Stimulated activated naive CD8-positive, alpha-beta T cell treated with anti-CD3 and anti-CD28 coated beads, Interleukin-15, Interleukin-2, amounts not matched to agents 100 U/mL and 50 U/mL, for 24 hours (primary cell): ENCODE measurements at regions not wholly inside any gene's neighbourhood (a gene's known extent, or its start where the extent isn't known, plus 50 kb on each side); places are given as distances from the start of the nearest gene placed in this dataset.
"Not testable (repeated sequence)": the region's sequence is repeated elsewhere in the genome, so short reads cannot be mapped to it uniquely, and the experiment has no call there.

Source experiments
- ATAC-seq: fragments of 150-1000 bp; cut with Tn5 transposase; one replicate; pipeline ENCODE4 v1.10.0; 2021
- DNase-seq: peaks from one replicate; pipeline ENCODE4 v3.0.0; 2021

DNA sequence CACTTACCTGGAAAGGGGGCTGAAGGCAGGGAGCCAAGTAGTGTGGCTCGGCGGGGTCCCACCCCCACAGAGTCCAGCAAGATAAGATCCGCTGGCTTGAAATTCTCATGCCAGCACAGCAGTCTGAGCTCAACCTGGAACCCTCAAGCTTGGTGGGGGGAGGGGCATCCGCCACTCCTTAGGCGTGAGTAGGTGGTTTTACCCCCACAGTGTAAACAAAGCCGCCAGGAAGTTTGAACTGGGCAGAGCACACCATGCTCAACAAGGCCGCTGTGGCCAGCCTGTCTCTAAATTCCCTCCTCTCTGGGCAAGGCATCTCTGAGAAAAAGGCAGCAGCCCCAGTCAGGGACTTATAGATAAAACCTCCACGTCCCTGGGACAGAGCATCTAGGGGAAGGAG, 156.3 kb downstream of the KBTBD8 start:
- ATAC-seq (no peak), DNase-seq (no peak)

DNA sequence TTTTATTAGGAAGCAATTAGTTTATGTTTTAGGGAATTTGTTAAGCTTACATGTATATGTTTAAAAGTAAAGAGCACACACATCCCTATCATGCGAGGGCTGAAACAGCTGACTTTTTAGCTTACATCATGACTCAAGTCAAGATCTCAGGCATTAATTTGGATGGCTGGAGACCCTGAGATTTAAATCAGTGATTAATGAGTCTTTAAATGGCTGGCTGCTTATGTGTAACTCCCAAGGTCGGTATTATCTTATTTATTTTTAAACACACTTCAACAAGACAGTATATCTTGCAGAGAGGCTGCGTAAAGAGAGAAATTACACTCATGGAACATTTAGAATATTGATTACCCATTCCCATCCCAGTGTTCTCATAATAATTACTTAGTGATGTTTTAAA, 169.4 kb downstream of the KBTBD8 start:
- no peak for ATAC-seq
- DNase-seq = no peak

DNA sequence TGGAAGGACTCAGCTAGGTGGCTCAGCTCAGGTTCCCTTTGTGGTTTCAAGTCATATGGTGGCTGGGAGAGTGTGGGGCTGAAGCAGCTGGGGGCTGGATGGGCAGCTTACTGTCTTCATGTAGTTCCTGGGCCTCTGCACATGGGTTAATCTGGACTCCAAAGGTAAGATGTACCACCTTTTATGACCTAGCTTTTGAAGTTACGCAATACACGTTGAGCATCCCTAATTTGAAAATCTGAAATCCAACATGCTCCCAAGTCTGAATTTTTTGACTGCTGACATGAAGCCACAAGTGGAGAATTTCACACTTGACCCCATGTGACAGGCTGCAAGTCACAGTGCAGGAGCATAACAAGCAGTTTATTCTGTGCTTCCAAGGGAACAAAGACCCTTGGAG, 173.7 kb downstream of the KBTBD8 start:
- ATAC-seq (no peak), DNase-seq (no peak)

DNA sequence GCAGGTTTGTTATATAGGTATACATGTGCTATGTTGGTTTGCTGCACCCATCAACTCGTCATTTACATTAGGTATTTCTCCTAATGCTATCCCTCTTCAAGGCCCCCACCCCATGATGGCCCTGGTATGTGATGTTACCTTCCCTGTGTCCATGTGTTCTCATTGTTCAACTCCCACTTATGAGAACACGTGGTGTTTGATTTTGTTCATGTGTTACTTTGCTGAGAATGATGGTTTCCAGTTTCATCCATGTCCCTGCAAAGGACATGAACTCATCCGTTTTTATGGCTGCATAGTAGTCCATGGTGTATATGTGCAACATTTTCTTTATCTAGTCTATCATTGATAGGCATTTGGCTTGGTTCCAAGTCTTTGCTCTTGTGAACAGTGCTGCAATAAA, 175.0 kb downstream of the KBTBD8 start:
- DNase-seq, ATAC-seq: not testable (repeated sequence)

DNA sequence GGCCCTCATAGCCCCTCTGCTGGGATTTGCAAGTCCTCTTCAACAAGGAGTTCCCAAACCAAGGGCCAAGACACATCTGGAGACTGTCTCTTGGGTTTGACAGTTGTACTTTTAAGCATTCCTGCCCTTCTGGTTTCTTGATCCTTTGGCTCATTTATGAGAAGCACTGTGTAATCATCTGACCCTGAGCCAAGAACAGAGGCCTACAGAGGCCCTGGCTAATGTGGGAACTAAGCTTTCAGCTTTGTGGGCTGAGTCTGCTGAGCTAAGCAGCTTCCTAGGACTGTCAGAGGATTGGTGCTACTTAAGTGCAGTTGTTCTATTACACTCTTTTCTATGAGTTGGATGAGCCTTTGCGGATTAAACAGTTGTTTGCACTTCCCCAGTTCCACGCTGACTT, 178.3 kb downstream of the KBTBD8 start:
- DNase-seq = no peak

DNA sequence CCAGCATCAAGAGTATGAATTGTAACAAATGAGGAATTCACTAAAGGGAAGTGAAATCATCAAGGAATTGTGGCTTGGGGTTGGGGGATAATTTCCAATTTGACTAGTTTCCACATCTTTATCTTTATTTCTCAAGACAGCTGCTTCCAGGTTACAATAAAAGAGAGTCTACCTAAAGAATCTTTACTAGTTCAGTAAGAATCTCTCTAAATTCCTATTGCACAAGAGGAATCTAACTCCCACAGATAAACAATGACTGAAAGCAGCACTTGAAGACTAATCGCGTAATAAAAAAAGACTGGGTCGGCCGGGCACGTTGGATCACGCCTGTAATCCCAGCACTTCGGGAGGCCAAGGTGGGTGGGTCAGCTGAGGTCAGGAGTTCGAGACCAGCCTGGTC, 194.4 kb downstream of the KBTBD8 start:
- no peak for DNase-seq
- no peak for ATAC-seq

More for the DNA sequence above, 178.3 kb downstream of the KBTBD8 start:
- ATAC-seq = no peak

DNA sequence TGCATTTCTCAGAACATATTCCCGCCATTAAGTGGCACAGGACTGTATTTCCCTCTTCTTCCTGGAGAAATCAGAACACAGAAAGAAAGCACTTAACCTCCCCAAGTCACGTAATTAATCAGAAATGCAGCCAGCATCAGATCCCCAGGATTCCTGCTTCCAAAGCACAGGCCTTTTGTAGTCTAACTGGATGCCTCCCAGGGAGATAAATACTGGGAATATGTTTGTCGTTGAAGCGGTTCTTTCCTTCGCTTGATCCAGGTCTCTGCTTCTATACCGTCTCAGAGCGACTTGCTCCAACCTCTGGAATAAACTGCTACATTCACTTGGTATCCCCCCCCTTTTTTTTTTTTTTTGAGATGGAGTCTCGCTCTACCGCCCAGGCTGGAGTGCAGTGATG, 198.6 kb downstream of the KBTBD8 start:
- ATAC-seq (no peak), DNase-seq (no peak)

DNA sequence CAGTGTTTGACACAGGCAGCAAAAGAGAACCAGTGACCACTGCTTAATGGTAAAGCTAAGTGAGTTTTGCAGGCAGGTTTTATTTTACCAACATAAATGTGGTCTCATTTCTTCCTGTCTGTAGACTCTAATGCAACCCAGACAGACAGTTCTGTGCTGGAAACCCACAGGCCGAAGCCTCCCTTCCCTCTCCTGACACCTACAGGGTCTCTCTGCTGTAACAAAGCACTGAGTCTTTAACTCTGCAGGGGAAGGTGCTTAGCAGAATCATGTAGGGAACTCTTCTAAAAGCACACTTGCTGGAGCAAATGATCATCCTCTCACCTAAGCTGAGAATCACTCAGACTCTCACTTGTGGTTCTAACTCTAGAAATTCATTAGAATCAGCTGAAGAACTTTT, 200.3 kb downstream of the KBTBD8 start:
- ATAC-seq (no peak), DNase-seq (no peak)

DNA sequence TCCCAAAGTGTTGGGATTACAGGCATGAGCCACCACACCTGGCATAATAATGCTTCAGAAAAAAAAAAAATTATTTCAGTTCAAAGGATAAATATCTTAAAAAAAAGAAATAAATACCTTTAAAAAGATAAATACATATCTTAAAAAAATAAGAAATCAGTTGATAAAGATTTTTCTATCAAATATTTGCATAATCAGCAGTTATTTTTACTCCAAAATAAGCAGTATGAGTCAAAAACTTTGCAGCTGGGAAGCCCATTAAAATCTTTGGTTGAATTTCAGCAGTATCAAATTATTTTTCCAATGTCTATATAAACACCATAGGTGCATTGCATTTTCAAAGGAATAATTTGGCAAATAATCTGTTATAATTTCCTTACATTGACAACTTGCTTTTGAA, 202.5 kb downstream of the KBTBD8 start:
- ATAC-seq = no peak
- DNase-seq = no peak

DNA sequence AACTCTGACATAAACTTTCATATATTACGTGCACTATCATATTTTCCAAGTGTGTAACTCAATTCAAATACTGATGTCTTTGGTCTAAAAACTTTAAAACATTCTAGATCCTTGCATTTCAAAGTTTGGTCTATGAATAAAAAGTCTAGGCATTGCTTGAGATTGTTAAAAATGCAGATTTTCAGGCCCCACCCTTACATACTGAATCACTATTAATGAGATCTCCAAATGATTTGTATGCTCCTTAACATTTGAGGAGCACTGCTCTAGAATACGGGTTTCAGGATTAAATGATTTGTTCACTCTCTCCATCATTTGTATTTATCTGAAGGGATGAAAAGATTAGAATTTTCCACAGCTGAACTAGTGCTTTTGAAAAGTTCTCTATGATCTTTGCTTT, 202.9 kb downstream of the KBTBD8 start:
- DNase-seq (no peak), ATAC-seq (no peak)

DNA sequence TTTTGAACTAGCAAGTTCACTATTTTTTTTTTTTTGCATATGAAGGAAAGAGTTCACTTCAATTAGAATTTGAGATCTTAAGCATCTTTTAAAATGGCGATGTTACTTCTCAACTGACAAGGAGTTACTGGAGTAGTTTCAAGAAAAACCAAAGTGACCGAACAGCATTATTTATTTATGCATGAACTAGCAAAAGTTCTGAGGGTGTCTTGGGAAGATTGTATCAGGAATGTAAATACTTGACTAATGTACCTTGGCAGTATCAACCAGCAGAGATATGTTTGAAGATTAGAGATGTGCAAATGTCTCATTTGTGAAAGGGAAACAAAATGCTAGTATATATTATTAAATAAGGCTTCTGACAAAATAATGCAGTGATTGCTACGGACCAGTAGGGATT, 203.9 kb downstream of the KBTBD8 start:
- DNase-seq (no peak), ATAC-seq (no peak)

DNA sequence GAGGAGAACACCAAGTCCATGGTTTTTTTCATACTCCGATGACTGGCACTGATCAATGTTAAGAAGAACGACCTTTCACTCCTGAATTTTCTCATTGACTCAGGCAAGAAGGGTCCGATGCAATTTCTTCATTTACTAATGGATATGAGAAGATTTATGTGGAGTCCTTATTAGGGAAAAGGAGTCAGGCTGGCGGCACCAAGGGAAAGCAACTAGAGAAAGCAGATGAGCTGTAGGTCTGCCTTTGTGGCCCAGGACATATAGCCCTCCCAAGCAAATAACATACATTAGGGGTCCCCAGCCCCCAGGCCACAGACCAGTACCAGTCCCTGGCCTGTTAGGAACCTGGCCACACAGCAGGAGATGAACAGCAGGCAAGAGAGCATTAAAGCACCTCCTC, 206.8 kb downstream of the KBTBD8 start:
- ATAC-seq (no peak), DNase-seq (no peak)

DNA sequence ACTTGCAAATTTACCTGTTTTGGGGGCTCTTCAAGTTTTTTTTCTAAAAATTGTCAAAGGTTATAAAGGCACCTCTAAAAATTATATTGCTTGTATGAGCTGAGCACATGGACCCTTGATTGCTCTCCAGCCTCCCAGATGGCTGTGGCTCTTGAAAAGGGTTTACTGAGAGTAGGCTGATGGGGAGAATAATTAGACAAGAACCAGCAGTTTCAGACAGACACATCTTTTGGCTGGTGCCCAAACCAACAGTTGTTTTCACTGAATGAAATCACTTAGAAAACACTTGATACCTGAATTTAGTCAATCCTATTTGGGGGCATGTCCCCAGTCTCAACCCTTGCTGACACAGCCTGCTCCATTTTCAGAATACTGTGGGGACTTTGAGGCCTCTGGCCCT, 217.6 kb downstream of the KBTBD8 start:
- DNase-seq (no peak), ATAC-seq (no peak)

DNA sequence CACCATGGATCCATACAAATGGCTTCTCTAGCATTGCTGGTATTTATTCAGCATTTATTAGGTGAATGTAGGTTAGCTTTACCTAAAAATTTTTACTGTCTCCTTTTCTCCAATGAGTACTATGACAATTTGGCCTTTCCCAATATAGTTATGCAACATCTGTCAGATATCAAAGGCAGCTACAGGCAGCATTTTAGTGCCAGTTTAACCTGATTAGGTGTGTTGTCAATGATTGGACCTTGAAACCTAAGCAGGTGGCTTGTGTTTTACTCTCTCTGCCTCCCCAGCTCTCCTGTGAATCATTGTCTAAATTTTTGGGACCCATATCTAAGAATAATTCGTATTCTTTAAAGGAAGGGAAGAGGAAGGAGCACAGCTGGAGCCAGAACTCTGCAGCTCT, 228.9 kb downstream of the KBTBD8 start:
- no peak for ATAC-seq

DNA sequence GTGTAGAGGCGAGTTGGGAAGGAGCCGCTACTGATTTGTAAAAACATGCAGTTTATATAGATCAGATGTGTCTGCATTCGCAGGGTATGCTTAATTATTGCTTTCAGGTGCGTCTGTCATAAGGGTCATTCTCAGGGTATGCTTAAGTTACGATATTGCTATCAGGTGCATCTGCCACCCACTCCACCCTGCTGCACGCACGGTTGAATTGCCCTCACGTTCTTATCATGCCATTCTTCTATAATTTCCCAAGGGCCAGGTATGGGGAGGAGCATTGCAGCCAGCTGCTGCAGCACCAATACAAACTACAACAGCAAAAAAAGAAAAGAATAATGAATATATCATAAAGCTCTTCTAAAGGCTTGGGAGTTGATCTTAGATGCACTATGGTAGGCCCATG, 230.0 kb downstream of the KBTBD8 start:
- ATAC-seq = no peak
- DNase-seq = no peak

More for the DNA sequence above, 228.9 kb downstream of the KBTBD8 start:
- no peak for DNase-seq

DNA sequence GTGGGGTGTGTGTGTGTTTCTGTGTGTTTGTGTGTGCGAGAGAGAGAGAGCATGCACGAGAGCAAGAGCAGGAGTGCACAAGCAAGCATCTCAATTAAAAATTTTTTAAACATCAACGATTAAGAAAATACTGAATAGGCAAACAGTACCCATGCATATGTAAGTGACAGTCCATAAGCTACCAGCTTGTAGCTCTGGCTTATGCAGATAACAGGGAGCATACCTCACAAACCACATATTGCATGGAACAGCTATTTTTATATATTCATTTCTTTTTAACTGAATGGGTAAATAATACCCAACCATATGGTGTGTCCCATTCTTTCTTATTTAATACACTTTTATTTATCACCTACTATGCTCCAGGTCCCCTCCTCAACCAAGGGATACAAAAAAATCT, 234.5 kb downstream of the KBTBD8 start:
- ATAC-seq (no peak), DNase-seq (no peak)

DNA sequence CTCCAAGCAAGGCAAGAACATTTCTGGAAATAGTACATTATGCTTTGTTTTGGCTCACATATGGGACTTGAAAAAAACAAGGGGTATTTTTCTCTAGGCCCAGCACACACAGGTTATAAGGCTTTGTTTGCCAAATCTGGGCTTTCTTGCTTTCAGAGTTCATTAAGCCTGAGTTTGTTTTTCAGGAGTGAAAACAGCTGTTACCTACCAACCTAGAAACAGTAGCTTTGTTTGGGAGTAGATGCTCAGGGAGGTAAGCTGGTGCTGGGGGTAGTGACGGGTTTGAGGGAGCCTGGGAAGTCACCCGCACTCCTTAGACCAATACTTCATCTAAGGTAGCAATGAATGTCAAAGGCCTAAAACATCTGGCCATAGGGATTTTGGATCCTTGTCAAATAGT, 241.2 kb downstream of the KBTBD8 start:
- DNase-seq = no peak
- ATAC-seq = no peak

DNA sequence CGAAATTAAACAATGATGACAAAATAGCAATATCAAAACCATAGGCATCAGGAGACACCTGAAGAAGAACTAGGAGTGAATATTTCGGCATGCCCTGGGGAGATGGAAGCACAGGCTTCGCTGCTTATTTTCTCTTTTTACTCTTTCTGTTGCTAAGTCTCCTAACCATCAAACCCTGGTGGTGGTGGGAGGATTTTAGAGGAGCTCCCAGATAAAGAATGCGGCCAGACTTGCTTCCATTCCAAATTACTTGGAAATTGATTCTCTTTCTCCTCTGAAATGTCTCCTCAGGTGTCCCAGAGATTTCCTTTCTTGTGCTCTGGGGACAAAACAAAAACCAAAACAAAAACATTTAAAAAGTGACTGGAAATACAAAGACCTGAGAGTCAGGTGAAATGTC, 243.0 kb downstream of the KBTBD8 start:
- DNase-seq = no peak

DNA sequence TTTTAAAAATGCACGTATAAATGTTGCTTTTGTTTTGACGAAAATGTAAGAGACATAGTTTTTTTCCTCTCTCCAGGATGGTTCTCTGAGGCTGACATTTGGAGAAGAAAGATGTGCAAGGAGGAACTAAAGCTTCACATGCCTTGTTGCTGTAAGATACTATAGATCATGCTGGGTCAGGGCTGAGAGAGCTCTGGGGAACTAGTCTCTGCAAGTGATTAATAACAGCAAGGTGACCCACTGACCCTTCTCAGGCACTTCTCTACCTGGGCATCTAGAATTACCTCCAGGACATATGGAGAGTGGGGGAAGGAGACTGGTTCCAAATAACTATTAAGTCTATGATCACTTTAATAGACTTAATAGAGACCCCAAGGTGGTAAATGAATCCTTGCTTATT, 246.0 kb downstream of the KBTBD8 start:
- ATAC-seq (no peak), DNase-seq (no peak)

More for the DNA sequence above, 243.0 kb downstream of the KBTBD8 start:
- no peak for ATAC-seq

DNA sequence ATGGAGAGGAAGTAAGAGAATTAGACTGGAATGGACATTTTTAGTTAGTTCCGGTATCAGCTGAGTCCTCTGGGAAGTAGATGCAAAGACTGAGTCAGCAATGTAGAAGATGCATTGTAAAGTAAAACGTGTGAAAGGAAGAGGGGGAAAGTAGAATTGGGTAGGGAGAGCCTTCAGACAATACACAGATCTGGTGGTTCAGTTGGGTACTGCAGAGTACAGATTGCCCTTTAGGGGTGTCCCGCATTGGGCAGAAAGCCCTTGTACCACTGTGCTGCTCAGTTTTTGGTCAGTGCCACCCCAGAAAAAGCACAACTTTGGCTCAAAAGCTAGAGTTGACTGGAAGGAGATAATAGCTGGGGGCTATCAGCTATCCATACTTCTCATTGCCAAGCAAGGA, 247.4 kb downstream of the KBTBD8 start:
- ATAC-seq = no peak
- no peak for DNase-seq

DNA sequence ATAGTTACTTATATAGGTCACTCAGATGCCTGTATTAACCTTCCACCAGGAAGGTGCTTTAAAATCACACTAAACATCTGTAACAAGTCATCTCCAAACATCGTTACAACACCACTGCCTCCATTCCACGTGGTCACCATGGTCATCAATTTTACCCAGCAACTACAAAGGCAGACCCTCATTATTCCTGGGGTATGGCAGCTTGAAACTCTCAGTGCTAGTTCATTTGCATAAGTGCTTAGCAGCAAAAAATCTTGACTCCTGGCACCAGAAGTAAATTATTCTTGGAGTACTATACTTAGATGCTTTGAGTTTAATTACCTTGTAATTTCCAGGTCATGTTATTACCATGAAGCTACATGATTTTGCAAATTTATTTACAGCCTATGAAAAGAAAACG, 250.6 kb downstream of the KBTBD8 start:
- no peak for ATAC-seq
- no peak for DNase-seq

DNA sequence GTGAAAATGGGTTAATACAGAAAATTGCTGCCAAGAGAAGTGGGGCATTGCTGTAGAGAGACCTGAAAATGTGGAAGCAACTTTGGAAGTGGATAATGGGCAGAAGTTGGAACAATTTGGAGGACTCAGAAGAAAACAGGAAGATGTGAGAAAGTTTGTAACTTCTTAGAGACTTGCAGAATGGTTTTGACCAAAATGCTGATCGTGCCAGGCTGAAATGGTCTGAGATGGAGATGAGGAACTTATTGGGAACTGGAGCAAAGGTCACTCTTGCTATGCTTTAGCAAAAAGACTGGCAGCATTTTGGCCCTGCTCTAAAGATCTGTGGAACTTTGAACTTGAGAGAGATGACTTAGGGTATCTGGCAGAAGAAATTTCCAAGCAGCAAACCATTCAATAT, 254.8 kb downstream of the KBTBD8 start:
- not testable (repeated sequence) for ATAC-seq, DNase-seq

DNA sequence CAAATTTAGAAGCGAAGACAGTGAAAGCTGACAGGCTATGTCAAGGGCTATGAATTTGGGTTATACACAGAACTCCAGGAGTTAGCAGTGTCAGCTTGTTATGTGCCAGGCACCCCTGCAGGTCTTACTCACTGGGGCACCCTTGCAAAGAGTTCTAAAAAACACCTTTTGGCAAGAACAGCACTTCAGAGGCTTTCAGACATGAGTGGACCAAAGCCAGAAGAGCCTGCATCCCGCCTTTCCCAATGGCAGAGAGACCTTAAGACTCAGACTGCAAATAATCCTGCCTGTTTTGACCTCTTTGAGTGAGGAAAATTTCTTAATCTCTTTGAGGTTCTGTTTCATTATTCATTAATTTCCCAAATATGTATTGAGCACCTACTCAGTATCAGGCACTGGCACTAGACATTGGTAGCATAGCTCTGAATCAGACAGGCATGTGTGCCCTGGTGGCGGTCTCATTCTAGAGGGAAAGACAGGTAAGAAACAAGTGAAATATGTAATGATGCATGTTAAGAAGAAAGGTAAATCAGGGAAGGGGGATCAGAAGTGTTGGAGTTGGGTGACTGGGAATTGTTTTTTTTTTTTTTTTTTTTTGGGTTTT, 280.0 kb downstream of the KBTBD8 start:
- no peak for DNase-seq
- ATAC-seq = no peak

DNA sequence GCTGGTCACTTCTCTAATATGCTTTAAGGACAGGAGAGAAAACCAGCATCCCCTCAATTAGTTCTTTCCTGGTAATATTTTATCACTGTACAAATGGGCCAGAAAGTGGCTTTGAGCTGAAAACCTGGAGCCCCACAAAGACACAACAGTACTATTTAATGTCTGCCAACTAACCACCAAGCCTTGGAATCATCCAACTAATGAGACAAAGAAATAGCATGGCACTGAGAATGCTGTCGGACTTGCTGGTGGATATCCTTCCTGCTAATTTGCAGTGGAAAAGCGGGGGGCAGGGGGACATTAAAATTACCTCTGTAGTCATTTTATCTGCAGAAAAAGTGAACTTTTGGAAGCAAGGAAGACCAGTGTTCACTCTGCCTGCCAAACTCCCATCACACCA, 288.5 kb downstream of the KBTBD8 start:
- no peak for ATAC-seq
- DNase-seq = no peak
